ENCODE measurements at regions not wholly inside any gene's neighbourhood (a gene's known extent, or its start where the extent isn't known, plus 50 kb on each side); places are given as distances from the start of the nearest gene placed in this dataset.

- no peak overlapping the region for H3K27ac ChIP-seq (ENCODE audit: low read depth, low read length)
- TF ChIP-seq CTCF (IDR thresholded peaks at IDR 0.05; ENCODE audit: insufficient read depth, low read depth, low read length) = no peak
- TF ChIP-seq EZH2 (IDR thresholded peaks at IDR 0.05; ENCODE audit: insufficient read depth, low read length) = no peak
- H3K9ac ChIP-seq (ENCODE audit: low read length) = no peak overlapping the region
- no peaks in the 10 kb centered on the region for H3K36me3 ChIP-seq (ENCODE audit: insufficient read depth, low read length)
- no peaks in the 10 kb centered on the region for H3K27me3 ChIP-seq (ENCODE audit: insufficient read depth, low read length)
- H3K4me1 Mint-ChIP-seq (ENCODE audit: low read depth, unreplicated experiment) = peaks cover 15% of the 10 kb centered on the region
- H4K20me1 ChIP-seq (ENCODE audit: insufficient read depth, low read length) = no peaks in the 10 kb centered on the region
- no peaks in the 10 kb centered on the region for H3K79me2 ChIP-seq (ENCODE audit: insufficient read depth, low read length)
- no peak overlapping the region for H3K4me3 Mint-ChIP-seq (ENCODE audit: unreplicated experiment)
- peaks cover 4% of the 10 kb centered on the region for H3K9me3 ChIP-seq (ENCODE audit: insufficient read depth, low read depth, low read length)
- H3K27ac Mint-ChIP-seq (ENCODE audit: unreplicated experiment) = peak overlapping the region; percentile 93
- H3K9me3 Mint-ChIP-seq (ENCODE audit: unreplicated experiment) = peaks cover 3% of the 10 kb centered on the region
- H3K27me3 Mint-ChIP-seq (ENCODE audit: low read depth, unreplicated experiment) = peaks cover 38% of the 10 kb centered on the region
- no peaks in the 10 kb centered on the region for H3K4me1 ChIP-seq (ENCODE audit: insufficient read depth, low read length)
- no peak for FAIRE-seq
- peak; percentile 26 for DNase-seq (ENCODE audit: low read depth)
- H2AFZ ChIP-seq (ENCODE audit: low read depth, low read length) = no peak overlapping the region
- no peak overlapping the region for H3K4me3 ChIP-seq (ENCODE audit: insufficient read depth, low read depth, low read length)
- no peaks in the 10 kb centered on the region for H3K36me3 Mint-ChIP-seq (ENCODE audit: low read depth, unreplicated experiment)
- no peak overlapping the region for H3K4me2 ChIP-seq (ENCODE audit: low read length)
Observed at GRCh38 chr16:9469512-9469911, 378.1 kb downstream of the HAPSTR1 start.

GRCh38 chr16:9476744-9477143, 385.3 kb downstream of the HAPSTR1 start:
- Histone ChIP-seq H2AFZ (ENCODE audit: low read depth, low read length) (no peak overlapping the region), H3K9me3 (ENCODE audit: insufficient read depth, low read depth, low read length) (peaks cover 2% of the 10 kb centered on the region), H3K27me3 (ENCODE audit: insufficient read depth, low read length) (no peaks in the 10 kb centered on the region), H3K36me3 (ENCODE audit: insufficient read depth, low read length) (no peaks in the 10 kb centered on the region), H4K20me1 (ENCODE audit: insufficient read depth, low read length) (no peaks in the 10 kb centered on the region), H3K27ac (ENCODE audit: low read depth, low read length) (no peak overlapping the region), H3K4me3 (ENCODE audit: insufficient read depth, low read depth, low read length) (no peak overlapping the region), H3K4me1 (ENCODE audit: insufficient read depth, low read length) (no peaks in the 10 kb centered on the region), H3K79me2 (ENCODE audit: insufficient read depth, low read length) (no peaks in the 10 kb centered on the region), H3K4me2 (ENCODE audit: low read length) (no peak overlapping the region), H3K9ac (ENCODE audit: low read length) (no peak overlapping the region)
- Mint-ChIP-seq H3K9me3 (ENCODE audit: unreplicated experiment) (peaks cover 3% of the 10 kb centered on the region), H3K36me3 (ENCODE audit: low read depth, unreplicated experiment) (no peaks in the 10 kb centered on the region), H3K27me3 (ENCODE audit: low read depth, unreplicated experiment) (peaks cover 13% of the 10 kb centered on the region), H3K4me1 (ENCODE audit: low read depth, unreplicated experiment) (no peaks in the 10 kb centered on the region), H3K27ac (ENCODE audit: unreplicated experiment) (no peak overlapping the region), H3K4me3 (ENCODE audit: unreplicated experiment) (no peak overlapping the region)
- no peak for DNase-seq (ENCODE audit: low read depth)
- TF ChIP-seq EZH2 (IDR thresholded peaks at IDR 0.05; ENCODE audit: insufficient read depth, low read length) (no peak), CTCF (IDR thresholded peaks at IDR 0.05; ENCODE audit: insufficient read depth, low read depth, low read length) (no peak)
- FAIRE-seq = no peak

GRCh38 chr16:9479008-9479407, 387.6 kb downstream of the HAPSTR1 start:
- Histone ChIP-seq H4K20me1 (ENCODE audit: insufficient read depth, low read length) (no peaks in the 10 kb centered on the region), H3K27ac (ENCODE audit: low read depth, low read length) (no peak overlapping the region), H3K79me2 (ENCODE audit: insufficient read depth, low read length) (no peaks in the 10 kb centered on the region), H3K9ac (ENCODE audit: low read length) (no peak overlapping the region), H2AFZ (ENCODE audit: low read depth, low read length) (no peak overlapping the region), H3K27me3 (ENCODE audit: insufficient read depth, low read length) (no peaks in the 10 kb centered on the region), H3K4me2 (ENCODE audit: low read length) (no peak overlapping the region), H3K4me3 (ENCODE audit: insufficient read depth, low read depth, low read length) (no peak overlapping the region), H3K9me3 (ENCODE audit: insufficient read depth, low read depth, low read length) (no peaks in the 10 kb centered on the region), H3K36me3 (ENCODE audit: insufficient read depth, low read length) (no peaks in the 10 kb centered on the region), H3K4me1 (ENCODE audit: insufficient read depth, low read length) (no peaks in the 10 kb centered on the region)
- TF ChIP-seq CTCF (IDR thresholded peaks at IDR 0.05; ENCODE audit: insufficient read depth, low read depth, low read length) (no peak), EZH2 (IDR thresholded peaks at IDR 0.05; ENCODE audit: insufficient read depth, low read length) (no peak)
- no peak overlapping the region for H3K27ac Mint-ChIP-seq (ENCODE audit: unreplicated experiment)
- H3K27me3 Mint-ChIP-seq (ENCODE audit: low read depth, unreplicated experiment) = peaks cover 5% of the 10 kb centered on the region
- DNase-seq (ENCODE audit: low read depth) (no peak), FAIRE-seq (no peak)
- H3K4me1 Mint-ChIP-seq (ENCODE audit: low read depth, unreplicated experiment) = no peaks in the 10 kb centered on the region
- H3K9me3 Mint-ChIP-seq (ENCODE audit: unreplicated experiment) = no peaks in the 10 kb centered on the region
- H3K4me3 Mint-ChIP-seq (ENCODE audit: unreplicated experiment) = no peak overlapping the region
- H3K36me3 Mint-ChIP-seq (ENCODE audit: low read depth, unreplicated experiment) = no peaks in the 10 kb centered on the region
